Effector CD8-positive, alpha-beta T cell (primary cell): ENCODE measurements at regions not wholly inside any gene's neighbourhood (a gene's known extent, or its start where the extent isn't known, plus 50 kb on each side); places are given as distances from the start of the nearest gene placed in this dataset.

Experiments used
- DNase-seq: peaks from one replicate; lab custom pipeline; 2025; lab: John Stamatoyannopoulos, UW

- DNase-seq = no peak
These were observed 157.8 kb downstream of the NXNL2 start for GRCh38 chr9:88692827-88693226.

DNA sequence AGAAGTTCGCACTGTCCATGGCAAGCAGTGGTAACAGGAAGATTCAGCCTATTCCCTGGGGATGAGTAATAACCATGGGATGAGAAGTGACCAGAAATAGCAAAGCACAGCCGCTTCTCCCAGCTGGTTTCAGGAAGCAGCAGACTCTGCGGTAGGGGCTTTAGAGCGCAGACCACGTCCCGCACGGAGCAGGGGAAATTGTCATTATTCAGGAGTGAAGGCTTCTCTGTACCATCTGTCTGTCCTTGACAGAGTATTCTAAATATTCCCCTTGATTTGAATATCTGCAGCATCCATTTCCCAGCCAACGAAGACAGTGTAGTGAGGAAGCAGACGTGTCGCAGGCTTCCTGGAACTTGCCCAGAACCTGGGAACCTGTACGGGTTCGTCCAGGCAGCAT lies 159.6 kb downstream of the NXNL2 start:
- DNase-seq = no peak

DNA sequence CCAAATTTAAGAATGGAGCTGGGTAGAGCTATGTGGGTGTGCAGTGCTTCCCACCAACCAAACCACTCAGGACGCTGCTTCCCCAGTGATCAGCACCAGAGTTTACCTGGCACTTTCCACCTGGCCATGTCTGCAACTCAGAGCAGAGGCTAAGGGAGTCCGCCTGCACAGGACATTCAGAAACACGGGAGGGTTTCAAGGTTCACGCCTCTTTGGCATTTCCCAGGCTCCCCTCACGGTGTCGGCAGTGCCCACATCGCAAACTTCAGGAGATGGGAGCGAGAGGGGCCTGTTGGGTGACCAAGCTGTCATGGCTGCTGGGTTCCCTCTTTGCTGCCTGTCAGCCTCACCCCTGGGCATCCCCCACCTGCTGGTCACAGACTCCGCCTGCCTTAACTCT lies 161.5 kb downstream of the NXNL2 start:
- no peak for DNase-seq

- DNase-seq = no peak
These were observed 162.9 kb downstream of the NXNL2 start for GRCh38 chr9:88697764-88698432.

DNA sequence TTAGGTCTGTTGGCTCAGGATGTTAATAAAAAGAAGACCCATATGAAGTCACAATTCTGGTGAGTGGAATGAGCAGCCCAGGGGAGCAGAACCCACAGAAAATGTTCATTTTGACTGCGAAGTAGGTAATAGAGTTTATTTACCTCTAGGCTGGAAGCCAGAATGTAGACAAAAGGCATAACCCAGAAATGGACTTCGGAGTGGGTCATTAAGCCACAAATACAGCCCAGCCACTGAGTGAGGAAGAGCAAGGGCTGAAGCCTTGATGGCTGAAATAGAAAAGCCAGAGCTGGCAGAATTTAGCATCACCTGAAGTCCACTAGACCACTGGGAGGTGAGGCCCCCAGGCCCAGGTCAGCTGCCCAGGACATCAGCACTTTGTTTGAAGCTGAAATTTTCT lies 168.0 kb downstream of the NXNL2 start:
- no peak for DNase-seq

DNA sequence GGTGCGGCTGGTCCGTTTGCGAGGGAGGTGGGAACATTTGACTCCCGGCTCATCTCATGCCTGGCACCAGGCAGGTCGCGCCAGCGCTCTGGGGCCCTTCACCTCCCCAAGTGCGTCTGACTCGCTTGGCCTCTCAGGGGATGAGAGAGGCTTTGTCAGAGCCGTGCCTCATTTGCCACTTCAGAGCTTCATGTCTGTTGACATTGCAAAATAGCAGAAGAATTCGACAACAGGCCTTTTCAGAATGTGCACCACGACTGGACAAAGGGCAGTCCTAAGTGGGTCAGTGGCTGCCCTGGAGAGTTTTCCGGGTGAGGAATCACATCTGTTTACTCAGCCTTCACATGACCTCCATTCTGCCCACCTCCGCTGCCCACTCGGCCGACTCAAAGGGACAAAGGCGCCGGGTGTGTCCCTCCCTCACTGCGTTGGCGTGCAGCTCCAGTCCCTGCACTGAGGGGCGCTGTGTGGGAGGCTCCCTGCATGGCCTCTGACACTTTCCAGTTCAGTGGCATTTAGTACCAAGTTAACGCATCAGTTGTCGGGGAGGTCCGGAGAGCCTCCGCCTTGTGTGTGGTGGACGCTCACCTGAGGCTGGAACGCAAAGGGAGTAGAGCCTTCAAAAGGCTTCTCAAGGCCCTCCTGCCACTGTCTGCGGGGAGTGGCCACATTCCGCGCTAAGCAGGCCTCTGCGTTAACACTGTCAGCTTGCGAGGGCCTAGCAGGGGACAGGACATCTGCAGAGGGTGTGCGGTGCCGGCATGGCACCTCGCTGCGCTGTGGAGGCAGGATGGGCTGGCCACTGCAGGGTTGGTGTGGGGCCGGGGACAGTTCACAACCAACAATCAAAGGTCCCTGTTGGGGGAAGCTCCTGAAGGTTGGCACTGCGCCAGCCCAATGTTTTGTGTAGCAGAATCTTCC lies 171.5 kb downstream of the NXNL2 start:
- DNase-seq = no peak

GRCh38 chr9:88710449-88710848 lies 175.5 kb downstream of the NXNL2 start:
- no peak for DNase-seq

DNA sequence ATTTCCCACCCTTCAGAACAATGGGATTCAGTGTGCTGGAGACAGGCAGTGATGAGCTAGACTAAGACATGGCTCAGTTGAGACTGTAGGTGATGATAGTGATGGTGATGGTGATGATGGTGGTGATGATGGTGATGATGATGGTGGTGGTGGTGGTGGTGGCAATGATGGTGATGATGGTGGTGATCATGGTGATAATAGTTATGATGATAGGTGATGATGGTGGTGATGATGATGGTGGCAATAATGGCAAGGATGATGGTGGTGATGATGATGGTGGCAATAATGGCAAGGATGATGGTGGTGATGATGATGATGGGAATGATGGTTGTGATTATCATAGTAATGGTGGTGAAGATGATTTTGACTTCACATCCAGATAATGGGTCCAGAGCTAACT lies 176.7 kb downstream of the NXNL2 start:
- DNase-seq = no peak

- DNase-seq = no peak
These were observed 177.5 kb downstream of the NXNL2 start for GRCh38 chr9:88712484-88712883.

DNA sequence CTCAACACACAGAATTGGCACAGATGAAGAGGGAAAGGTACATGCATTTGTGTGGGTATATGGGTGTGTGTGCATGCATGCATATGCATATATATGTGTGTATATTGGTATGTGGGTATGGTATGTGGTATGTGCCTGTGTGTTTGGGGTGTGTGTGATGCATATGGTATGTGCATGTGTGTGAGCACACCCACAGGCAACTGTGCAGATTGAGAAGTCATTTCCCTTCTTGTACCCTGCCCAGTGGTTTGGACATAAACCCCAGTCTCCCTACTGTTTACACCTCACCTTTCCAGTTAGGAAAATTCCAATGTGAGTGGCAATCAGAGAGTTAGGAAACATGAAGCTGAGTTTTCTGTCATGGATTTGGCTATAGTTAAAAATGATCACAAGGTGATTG lies 178.0 kb downstream of the NXNL2 start:
- no peak for DNase-seq

- no peak for DNase-seq
These were observed 181.8 kb downstream of the NXNL2 start for GRCh38 chr9:88716596-88717290.

DNA sequence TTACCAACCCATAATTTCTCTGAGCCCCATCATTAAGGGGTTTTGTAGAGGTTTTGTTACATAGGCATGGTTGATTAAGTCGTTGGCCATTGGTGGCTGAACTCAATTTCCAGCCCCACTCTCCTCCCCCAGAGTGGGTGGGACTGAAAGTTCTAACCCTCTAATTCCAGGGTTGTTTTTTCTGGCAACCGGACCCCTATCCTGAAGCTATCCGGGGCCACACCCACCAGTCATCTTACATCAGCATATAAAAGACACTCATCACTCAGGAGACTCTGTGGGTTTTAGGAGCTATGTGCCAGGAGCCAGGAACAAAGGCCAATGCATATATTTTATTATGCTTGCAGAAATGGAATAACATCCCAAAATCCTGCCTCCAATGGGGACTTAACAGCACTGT lies 186.0 kb downstream of the NXNL2 start:
- no peak for DNase-seq

- DNase-seq = no peak
These were observed 186.7 kb downstream of the NXNL2 start for GRCh38 chr9:88721495-88722279.

DNA sequence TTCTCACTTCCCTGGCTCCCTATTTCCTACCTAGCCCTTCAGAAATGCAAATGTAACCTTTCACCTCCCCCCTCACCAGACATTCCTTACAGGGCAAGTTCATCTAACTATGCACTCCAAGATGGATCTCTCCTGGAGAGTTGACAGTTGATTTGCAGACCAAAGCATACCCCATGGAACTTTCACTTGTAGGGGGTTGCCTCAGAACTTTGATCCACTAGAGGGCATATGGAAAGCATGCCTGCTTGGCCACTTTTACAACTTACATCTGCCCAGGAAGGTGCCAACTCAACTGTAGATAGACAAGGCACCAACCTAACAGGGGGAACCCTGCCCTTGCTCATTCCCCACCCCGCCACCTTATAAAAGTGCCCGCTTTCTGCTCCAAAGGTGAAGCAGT lies 187.8 kb downstream of the NXNL2 start:
- DNase-seq = no peak

- DNase-seq = no peak
These were observed 188.8 kb downstream of the NXNL2 start for GRCh38 chr9:88723751-88724150.

- no peak for DNase-seq
These were observed 189.4 kb downstream of the NXNL2 start for GRCh38 chr9:88724331-88724730.

DNA sequence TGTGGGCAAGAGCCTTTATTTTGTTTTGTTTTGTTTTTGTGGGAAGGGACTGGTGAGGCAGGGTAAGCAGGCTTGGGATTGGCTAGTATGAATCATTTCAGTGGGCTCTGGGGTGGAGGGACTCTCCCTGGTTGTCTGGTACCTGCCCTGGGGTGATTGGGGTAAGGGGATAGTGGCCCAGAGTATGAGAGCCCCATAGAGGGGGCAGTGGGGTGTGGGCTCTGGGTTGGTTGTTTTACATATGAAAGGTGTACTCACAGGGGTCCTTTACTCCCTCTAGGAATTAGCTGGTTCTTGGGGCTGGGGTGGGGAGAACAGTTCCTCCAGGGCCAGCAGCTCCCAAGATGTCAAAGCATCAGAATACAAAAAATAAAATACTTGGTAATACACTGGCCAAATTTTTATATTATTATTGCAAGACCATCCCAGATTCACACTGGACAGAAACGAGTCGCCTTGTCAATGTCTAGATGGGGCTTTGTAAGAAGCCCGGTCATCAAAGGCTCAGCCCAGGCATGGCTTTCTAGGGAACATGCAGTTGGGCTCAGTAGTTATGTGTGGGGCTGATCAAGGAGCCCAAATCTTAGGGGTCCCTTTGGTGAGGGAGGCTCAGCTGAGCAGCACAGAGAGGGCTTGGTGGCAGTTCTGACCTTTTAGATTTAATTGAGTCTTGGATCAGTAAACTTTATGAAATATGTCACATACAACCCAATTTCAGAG lies 190.5 kb downstream of the NXNL2 start:
- no peak for DNase-seq

GRCh38 chr9:88726803-88727202 lies 191.8 kb downstream of the NXNL2 start:
- DNase-seq = no peak

DNA sequence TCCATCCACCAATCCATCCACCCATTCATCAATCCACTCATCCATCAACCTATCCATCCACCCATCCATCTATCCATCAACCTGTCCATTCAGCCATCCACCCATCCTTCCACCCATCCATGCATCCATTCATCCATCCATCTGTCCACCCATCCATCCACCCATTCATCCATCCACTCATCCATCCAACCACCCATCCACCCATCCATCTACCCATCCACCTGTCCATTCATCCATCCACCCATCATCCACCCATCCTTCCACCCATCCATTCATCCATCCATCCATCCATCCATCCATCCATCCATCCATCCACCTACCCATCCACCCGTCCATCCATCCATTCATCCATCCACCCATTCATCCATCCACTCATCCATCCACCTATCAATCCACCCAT lies 195.8 kb downstream of the NXNL2 start:
- DNase-seq = no peak

GRCh38 chr9:88732128-88732527 lies 197.2 kb downstream of the NXNL2 start:
- DNase-seq = no peak
